ENCODE measurements at regions not wholly inside any gene's neighbourhood (a gene's known extent, or its start where the extent isn't known, plus 50 kb on each side); places are given as distances from the start of the nearest gene placed in this dataset.

- H3K9me3 ChIP-seq = no peaks in the 10 kb centered on the region
- 67 to 73% methylated on average over 8 of the region's 8 CpGs for WGBS, 2 donors
- no peaks in the 10 kb centered on the region for H3K27me3 ChIP-seq
- H3K4me1 ChIP-seq = peaks cover 0 to 17% (median 8%) of the 10 kb centered on the region in 4 donors
- TF ChIP-seq EP300 (IDR thresholded peaks at IDR 0.05) (no peak), POLR2A (IDR thresholded peaks at IDR 0.05) (no peak), CTCF (IDR thresholded peaks at IDR 0.05) (no peak)
- no peaks in the 10 kb centered on the region for H3K36me3 ChIP-seq
- H3K27ac ChIP-seq = no peak overlapping the region
- H3K4me3 ChIP-seq = no peak overlapping the region
- DNase-seq (ENCODE audit: low spot score in 2 of 2) = no peak
Observed at GRCh38 chr2:101617188-101617587, 80.3 kb upstream of the MAP4K4 start.

GRCh38 chr2:101614127-101614759 lies 83.3 kb upstream of the MAP4K4 start:
- no peak for DNase-seq (ENCODE audit: low spot score in 2 of 2)
- WGBS, 2 donors = 88 to 92% methylated on average over 5 of the region's 5 CpGs
- TF ChIP-seq CTCF (IDR thresholded peaks at IDR 0.05) (no peak), POLR2A (IDR thresholded peaks at IDR 0.05) (no peak), EP300 (IDR thresholded peaks at IDR 0.05) (no peak)
- Histone ChIP-seq H3K27ac (no peak overlapping the region), H3K9me3 (no peaks in the 10 kb centered on the region), H3K4me3 (no peak overlapping the region), H3K36me3 (no peaks in the 10 kb centered on the region), H3K4me1 (peaks cover 0 to 13% (median 6%) of the 10 kb centered on the region in 4 donors), H3K27me3 (no peaks in the 10 kb centered on the region)

GRCh38 chr2:101613056-101613704 lies 84.3 kb upstream of the MAP4K4 start:
- Histone ChIP-seq H3K36me3 (no peaks in the 10 kb centered on the region), H3K4me3 (no peak overlapping the region), H3K27me3 (no peaks in the 10 kb centered on the region), H3K27ac (no peak overlapping the region), H3K9me3 (no peaks in the 10 kb centered on the region), H3K4me1 (peaks cover 0 to 6% (median under 1%) of the 10 kb centered on the region in 4 donors)
- 69 to 78% methylated on average over 14 to 15 of the region's 15 CpGs for WGBS, 2 donors
- no peak for DNase-seq (ENCODE audit: low spot score in 2 of 2)
- no peak for TF ChIP-seq POLR2A (IDR thresholded peaks at IDR 0.05)
- no peak for TF ChIP-seq CTCF (IDR thresholded peaks at IDR 0.05)
- TF ChIP-seq EP300 (IDR thresholded peaks at IDR 0.05) = no peak

- Histone ChIP-seq H3K27me3 (no peaks in the 10 kb centered on the region), H3K4me1 (peaks cover 0 to 6% (median 0%) of the 10 kb centered on the region in 4 donors), H3K36me3 (no peaks in the 10 kb centered on the region), H3K4me3 (no peak overlapping the region), H3K27ac (no peak overlapping the region), H3K9me3 (no peaks in the 10 kb centered on the region)
- DNase-seq (ENCODE audit: low spot score in 2 of 2) = no peak
- WGBS, 2 donors = 92 to 93% methylated on average over 3 of the region's 3 CpGs
- no peak for TF ChIP-seq EP300 (IDR thresholded peaks at IDR 0.05)
- TF ChIP-seq CTCF (IDR thresholded peaks at IDR 0.05) = no peak
- TF ChIP-seq POLR2A (IDR thresholded peaks at IDR 0.05) = no peak
Observed at GRCh38 chr2:101612019-101612418, 85.5 kb upstream of the MAP4K4 start.

- H3K4me3 ChIP-seq = no peak overlapping the region
- no peaks in the 10 kb centered on the region for H3K4me1 ChIP-seq
- H3K27me3 ChIP-seq = no peaks in the 10 kb centered on the region
- no peak for DNase-seq (ENCODE audit: low spot score in 2 of 2)
- TF ChIP-seq POLR2A (IDR thresholded peaks at IDR 0.05) (no peak), CTCF (IDR thresholded peaks at IDR 0.05) (no peak), EP300 (IDR thresholded peaks at IDR 0.05) (no peak)
- H3K27ac ChIP-seq = no peak overlapping the region
- H3K36me3 ChIP-seq = no peaks in the 10 kb centered on the region
- H3K9me3 ChIP-seq = peaks cover 0 to 8% (median 0%) of the 10 kb centered on the region in 4 donors
- WGBS, 2 donors = 80 to 90% methylated on average over 3 of the region's 3 CpGs
Observed at GRCh38 chr2:101610750-101611315, 86.7 kb upstream of the MAP4K4 start.
